HG03159 (cell line): ENCODE measurements at regions not wholly inside any gene's neighbourhood (a gene's known extent, or its start where the extent isn't known, plus 50 kb on each side); places are given as distances from the start of the nearest gene placed in this dataset.
"Not testable (repeated sequence)": the region's sequence is repeated elsewhere in the genome, so short reads cannot be mapped to it uniquely, and the experiment has no call there.

Source experiments
- ATAC-seq: cut with Tn5 transposase; IDR thresholded peaks from one replicate; pipeline ENCODE4 v1.9.1; 2021; ENCODE audit warnings: mild to moderate bottlenecking, moderate library complexity; ENCODE audit not compliant: unreplicated experiment

DNA sequence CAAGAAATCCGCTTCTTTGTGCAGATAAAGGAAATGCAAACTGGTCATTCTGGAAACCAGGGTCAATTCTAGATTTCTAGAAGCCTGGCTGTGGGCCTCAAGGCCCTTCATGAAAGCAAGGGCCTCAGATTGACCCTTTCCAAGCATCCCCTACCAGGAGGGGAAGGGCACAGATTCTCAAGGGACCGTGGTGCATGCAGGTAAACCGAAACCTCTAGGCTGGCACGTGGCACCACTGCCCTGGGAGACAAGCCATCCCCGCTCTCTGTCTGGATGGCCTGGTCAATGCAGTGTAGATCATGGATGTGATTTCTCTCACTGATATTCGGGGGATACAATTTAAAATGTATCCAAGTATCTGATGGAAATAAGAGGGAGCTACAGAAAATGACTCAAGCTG lies 69.4 kb downstream of the TOMM20 start:
- ATAC-seq: no peak

DNA sequence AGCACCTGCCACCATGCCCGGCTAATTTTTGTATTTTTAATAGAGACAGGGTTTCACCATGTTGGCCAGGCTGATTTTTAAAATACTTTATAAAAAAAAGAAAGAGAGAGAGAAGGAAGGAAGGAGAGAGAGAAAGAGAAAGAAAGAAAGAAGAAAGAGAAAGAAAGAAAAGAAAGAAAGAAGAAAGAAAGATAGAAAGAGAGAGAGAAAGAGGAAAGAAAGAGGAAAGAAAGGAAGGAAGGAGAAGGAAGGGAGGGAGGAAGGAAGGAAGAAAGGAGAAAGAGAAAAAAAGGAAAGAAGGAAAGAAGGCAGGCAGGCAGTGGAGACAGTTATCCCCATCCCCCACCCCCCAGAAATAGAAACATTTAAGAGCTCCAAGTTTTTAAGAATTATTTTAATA lies 69.9 kb downstream of the TOMM20 start:
- no peak for ATAC-seq

DNA sequence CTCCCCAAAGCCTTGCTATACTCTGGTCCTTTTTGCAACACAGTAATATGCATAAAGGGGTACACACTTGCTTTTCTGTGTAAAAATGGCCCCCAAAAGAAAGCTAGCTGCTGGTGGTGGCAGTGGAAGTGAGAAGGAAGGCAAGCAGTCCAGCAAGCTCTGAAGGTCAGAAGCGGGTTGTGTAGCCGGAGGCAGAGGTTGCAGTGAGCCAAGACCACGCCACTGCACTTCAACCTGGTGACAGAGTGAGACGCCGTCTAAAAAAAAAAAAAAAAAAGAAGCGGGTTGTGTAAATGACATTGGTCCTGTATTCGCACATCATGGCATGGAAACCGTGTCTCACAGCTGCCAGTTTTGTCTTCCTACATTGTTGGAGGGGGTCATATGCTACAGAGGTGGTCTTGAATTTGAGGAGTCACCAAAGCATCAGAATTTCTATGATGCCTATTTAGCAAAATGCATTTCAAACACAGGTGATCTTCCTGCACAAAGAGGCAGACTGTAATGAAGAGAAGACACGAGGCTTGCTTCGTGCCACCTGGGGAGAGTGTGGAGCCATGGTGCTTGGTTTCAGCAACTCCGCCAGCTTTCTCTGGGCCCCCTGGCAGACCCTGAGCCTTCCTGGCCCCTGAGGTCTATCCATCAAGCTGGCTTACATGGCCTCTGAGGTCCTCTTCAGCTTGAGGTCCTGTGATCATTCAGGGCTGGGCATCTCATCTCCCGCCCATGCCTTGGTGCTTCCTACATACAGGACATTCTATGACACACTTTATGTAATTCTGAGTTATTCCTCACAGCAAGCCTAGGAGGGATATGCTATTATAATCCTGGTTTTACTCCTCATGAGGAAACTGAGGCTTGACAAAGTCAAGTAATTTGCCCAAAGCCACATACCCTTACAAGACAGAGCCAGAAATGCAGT lies 71.0 kb downstream of the TOMM20 start:
- ATAC-seq: no peak

DNA sequence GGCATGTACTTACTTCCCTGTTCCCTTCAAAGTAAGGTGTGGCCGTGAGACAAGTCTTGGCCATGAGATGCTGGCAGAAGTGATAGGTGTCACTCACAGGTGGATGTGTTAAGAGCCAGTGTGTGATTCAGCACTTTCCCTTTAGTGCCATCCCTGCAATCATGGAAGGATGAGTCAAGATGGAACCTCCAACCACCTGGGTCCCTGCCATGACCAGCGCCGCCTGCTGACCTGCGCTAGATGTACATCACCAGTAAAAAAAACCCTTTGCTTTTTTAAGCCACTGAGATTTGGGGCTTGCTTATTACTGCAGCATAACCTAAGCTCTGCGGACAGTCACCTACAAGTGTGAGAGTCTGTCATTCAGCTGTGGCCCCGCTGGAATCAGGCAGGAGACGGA lies 71.7 kb downstream of the TOMM20 start:
- no peak for ATAC-seq

DNA sequence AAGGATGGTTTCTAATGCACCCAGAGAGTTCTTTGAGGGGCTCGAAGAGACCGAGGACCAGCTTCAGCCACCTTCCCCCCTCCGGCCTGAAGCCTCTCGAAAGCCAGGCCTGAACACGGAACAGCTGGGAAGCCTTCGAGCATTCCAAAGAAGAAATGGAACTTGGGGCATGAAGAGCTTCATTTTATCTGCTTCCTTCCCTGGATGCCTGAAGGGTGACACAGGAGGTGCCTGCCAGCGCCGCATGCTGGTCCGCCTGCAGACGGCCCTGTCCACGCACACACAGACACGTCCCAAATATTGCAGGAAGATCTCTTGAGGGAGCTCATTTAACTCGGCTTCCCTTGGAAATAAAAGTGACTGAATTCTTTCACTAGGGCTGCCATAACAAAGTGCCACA lies 73.7 kb downstream of the TOMM20 start:
- no peak for ATAC-seq

DNA sequence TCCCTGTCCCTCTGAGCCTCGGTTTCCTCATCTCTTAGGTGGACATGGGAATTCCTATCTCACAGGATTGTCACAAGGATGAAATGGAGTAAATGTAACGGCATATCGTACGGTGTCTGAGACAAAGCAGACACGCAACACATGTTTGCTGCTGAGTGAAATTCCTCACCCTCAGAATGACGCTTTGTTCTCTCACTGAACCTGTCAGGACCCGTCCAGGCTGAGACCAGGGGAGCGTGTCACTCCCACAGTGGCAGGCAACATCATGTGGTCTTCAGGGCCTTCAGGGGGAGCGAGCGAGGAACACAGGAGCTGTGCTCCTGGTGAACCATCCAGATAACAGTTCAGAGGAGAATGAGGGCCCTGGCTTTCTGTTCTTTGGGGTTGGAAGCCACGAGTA lies 74.2 kb downstream of the TOMM20 start:
- no peak for ATAC-seq

DNA sequence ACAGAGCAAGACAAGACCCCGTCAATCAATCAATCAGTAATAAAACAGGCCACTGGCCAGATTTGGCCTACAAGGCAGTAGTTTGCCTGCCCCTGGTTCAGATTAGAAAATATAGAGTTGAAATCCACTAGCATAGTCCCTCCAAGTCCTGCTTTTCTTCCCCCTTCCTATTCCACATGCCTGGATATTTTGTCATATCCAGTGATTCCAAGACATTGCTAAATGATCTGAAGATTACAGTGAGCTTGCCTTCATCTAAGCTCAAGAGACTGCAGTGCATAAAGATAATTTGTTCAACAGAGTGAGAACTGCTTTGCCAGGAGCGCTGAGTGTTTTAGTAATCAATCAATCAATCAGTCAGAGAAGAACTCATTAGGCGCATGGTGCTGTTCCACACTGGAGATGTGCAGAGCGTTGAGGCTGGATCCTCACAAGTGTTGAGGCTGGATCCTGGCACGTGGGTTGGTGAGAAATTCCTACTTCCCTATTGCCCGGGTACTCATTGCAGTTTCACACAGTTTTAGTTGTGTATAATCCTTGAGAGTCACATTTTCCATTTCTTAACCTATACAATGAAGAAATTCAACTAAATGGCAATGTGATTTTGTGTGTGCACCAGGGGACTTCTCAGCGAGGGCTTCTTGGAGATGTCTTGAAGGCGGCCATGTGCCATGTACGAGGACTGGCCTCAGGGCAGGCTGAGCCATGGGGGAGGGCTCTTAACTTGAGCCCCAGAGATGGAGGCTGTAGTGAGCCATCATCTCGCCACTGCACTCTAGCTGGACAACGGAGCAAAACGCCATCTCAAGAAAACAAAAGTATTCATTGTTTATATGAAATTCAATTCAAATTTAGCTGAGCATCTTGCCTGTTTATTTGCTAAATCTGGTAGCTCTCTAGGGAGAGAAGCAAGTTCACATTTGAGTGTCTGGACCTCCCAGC lies 76.3 kb downstream of the TOMM20 start:
- no peak for ATAC-seq

DNA sequence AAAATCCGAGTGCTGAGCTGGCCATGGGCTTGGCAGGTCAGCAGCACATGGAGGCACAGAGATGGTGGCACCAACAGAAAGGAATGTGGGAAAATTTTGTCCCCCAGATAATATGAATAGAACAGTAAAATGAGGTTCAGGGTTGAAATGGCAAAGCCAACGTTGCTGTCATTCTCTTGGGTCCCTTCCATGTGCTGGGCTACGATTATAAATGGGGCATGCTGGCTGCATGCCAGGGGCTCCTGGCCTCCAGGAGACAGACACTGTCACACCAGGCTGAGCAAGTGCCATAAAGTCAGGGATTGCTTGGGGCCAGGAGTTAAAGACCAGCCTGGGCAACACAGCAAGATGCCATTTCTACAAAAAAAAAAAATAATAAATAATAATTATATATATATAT lies 77.1 kb downstream of the TOMM20 start:
- no peak for ATAC-seq

DNA sequence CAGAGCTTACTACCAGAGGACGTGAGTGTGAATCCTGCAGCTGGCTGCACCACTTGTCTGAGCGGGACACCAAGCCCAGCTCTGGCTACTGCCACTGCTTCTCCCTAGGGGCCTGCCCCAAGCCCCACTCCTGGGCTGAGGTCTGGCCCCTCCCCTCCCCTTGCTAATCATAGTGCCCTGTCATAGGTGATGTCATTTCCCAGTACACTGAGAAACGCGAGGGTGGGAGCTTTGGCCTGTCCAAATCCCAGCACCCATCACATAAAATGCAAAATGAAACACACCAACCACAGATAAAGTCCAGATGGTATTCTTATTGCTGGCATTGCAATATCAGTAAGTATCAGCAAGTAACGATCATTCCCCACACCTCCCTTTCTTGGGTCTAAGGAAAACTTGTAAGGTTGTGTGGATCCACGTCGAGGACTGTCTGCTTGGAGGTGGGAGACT lies 77.7 kb downstream of the TOMM20 start:
- ATAC-seq: no peak

DNA sequence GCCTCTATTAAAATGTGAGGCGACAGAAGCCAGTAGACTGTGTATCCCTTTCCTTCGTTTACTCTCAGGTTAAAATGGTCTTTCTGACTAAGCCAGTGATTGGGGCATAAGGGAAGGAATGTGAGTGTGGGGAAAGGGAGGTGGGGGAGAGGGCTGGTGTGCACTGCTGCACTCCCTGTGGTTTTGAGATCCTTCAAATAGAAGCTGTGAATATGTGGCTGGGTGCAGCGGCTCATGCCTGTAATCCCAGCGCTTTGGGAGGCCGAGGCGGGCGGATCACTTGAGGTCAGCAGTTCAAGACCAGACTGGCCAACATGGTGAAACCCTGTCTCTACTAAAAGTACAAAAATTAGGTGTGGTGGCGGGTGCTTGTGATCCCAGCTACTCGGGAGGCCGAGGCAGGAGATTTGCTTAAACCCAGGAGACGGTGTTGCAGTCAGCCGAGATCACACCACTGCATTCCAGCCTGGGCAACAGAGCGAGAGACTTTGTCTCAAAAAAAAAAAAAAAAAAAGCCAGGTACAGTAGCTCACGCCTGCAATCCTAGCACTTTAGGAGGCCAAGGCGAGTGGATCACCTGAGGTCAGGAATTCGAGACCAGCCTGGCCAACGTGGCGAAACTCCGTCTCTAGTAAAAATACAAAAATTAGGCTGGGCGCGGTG lies 78.8 kb downstream of the TOMM20 start:
- ATAC-seq: not testable (repeated sequence)

DNA sequence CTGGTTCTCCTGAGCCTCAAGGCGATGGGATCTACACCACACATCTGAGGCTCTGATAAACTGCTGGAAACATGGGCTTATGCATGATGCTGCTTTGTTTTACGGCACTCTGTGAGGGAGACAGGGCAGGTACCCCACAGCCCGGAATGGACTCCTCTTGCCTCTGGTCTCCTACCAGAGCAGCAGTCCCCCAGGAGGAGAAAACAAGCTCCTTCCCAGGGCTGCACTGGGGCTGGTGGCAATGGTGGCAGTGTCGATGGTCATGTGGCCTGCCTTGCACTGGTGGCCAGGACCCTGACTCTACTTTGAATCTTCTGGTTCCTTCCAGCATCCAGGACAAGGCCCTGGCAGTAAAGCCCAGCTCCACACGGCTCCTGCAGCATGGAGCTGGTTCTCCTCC lies 79.4 kb downstream of the TOMM20 start:
- ATAC-seq: no peak

DNA sequence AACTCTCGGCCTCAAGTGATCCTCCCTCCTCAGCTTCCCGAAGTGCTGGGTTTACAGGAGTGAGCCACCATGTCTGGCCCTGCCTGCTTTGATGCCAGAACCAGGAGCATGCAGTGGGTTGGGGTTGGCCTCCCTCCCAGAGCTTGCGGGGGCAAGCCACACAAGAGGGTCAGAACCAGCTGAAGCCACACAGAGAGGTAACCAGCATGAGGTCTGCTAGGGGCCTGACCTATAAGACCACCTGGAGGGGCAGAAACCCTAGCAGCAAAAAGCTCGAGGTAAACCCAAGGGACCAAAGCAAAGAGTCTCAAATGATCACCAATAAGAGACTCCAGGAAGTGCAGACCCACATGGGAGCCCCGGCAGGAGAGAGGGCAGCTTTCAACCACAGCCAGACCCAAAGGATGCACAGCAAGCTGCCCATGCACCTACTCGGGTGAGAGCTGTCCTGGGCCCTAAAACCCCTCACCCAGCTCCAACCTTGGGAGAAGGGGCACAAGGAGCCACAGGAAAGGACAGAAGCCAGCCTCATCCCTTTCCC lies 81.2 kb downstream of the TOMM20 start:
- no peak for ATAC-seq

DNA sequence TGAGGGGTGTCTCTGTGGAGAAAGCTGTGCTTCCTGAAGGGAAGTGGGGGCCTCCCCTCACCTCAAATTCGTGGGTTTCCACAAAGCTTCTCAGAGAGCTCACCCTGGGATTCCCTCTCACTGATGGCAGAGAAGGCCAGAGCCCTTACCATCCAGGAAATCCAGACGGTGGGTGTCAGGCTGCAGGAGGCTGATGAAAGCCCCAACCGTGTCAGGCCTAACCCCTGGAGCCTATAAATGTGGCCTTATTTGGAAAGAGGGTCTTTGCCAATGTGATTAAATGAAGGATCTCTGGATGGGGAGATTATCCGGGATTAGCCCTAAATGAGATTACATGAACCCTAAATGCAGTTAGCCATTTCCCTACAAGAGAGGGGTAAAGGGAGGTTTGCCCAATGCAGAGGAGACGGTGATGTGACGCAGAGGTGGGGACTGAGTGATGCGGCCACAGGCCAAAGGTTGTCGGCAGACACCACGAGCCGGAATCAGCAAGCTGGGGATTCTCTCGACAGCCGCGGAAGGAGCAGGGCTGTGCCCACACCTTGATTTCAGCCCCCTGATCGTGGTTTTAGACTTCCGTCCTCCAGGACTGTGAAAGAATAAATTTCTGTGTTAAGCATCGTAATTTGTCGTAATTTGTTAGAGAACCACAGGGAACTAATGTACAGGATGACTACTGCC lies 82.6 kb downstream of the TOMM20 start:
- ATAC-seq: no peak

DNA sequence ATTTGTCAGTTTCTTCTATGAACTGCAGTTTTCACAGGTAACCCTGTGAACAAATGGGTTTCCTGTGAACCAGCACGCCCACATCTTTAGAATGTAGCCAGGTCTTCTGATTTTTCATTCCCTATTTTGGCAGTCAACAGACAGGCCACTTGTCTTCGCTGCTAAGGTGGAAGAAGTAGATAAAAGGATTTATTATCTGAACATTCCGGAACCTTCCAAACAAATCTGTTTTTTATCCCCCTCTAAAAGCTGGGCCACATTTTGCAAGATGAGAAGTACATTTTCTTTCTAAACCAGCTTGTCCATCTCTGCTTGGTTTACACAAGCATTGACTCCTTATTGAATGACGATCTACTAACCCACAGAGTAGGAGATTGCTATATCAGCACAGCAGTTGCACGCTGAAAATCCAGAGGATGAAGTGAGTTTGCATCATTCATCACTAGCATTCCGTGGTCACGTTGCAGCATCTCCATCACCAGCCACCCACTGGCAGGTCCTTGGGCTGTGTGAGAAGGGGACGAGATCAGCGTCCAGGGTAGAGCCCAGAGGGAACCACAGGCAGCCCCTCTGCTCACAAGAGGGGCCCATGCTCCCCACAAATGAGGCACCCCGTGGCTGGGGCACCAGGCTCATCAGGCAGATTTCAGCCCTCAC lies 83.5 kb downstream of the TOMM20 start:
- ATAC-seq: no peak

DNA sequence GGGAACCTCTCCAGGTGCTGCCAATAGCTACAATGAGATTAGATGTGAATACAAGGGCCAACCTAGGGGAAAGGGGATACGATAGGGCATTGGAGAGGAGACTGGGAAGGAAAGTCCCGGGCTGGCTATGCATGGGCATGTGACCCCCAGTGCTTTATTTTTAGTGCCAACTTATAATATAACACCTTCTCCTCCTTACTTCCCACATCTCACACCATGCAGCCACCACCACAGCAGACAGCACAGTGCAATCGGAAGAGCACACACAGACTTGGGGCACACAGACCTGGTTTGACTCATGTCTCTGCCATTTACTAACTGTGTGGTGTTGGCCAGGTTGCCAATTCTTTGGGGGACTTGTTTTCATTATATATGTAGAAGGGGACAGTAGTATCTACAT lies 85.4 kb downstream of the TOMM20 start:
- ATAC-seq: no peak

DNA sequence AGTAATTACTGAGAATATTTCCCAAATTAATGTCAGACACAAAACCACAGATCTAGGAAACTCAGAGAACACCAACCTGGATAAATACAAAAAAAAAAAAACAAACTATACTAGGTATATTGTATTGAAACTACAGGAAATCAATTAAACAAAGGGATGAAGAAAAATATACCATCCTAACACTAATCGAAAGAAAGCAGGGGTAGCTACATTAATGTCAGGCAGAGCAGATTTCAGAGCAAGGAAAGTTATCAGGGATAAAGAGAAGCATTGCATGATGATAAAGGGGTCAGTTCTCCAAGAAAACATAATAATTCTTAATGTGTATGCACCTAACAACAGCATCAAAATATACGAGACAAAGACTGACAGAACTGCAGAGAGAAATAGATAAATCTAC lies 89.9 kb downstream of the TOMM20 start:
- no peak for ATAC-seq

DNA sequence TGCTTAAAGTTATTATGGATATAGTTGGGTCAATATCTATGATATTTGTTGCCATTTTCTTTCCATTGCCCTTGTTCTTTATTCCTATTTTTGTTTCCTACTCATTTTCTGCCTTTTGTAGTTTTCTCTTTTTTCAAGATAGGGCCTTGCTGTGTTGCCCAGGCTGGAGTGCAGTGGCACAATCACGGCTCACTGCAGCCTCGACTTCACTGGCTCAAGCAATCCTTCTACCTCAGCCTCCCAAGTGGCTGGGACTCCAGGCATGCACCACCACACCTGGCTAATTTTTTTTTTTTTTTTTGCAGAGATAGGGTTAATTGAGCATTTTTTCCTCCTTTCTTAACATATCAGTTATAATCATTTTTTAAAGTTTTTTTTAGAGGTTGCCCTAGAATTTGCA lies 92.7 kb downstream of the TOMM20 start:
- ATAC-seq: no peak

DNA sequence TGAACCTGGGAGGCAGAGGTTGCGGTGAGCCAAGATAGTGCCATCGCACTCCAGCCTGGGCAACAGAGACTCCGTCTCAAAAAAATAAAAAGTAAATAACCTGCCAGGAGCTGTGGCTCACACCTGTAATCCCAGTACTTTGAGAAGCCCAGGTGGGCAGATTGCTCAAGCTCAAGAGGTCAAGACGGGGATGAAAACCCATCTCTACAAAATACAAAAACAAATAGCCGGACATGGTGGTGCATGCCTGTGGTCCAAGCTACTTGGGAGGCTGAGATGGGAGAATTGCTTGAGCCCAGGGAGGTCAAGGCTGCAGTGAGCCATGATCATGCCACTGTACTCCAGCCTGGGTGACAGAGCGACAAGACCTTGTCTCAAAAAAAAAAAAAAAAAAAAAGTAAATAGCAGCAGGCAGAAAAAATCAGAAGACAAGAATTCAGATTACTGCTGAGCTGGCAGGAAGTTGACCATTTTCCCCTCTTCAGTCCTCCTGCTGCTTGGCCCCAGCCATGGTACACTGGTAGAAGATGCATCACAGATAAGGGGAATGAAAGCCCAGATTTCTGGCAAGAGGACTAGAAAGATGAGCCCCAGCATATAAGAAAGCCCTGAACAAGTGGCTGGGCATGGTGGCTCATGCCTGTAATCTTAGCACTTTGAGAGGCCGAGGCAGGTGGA lies 97.6 kb downstream of the TOMM20 start:
- no peak for ATAC-seq

DNA sequence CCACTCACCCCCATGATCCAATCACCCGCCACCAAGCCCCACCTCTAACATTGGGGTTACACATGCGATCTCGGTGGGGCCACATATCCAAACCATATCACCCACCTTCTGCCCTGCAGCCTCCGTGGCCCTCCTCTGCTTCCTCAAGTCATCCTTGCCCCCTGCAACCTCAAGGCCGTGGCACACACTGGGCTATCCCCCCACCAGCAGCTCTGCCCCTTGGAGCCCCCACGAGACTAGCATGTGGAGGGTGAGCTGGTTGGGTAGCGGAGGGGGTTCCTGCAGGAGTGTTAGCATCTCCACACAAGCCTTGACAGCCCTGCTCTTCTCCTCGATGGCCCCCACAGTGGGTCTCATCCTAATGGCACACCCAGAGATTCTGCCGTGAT lies 100.8 kb downstream of the TOMM20 start:
- no peak for ATAC-seq
